ENCODE measurements at regions not wholly inside any gene's neighbourhood (a gene's known extent, or its start where the extent isn't known, plus 50 kb on each side); places are given as distances from the start of the nearest gene placed in this dataset.

- TF ChIP-seq E2F1 (CRISPR knock-in tag; IDR thresholded peaks at IDR 0.05) (no peak), MAX (CRISPR knock-in tag; IDR thresholded peaks at IDR 0.05) (no peak), CTCF (IDR thresholded peaks at IDR 0.05) (no peak)
Observed at GRCh38 chr6:115214283-115214682, 846.4 kb downstream of the FRK start.
